Renal cortex interstitium (tissue), 11 donors: ENCODE measurements at regions not wholly inside any gene's neighbourhood (a gene's known extent, or its start where the extent isn't known, plus 50 kb on each side); places are given as distances from the start of the nearest gene placed in this dataset.
"Not testable (repeated sequence)": the region's sequence is repeated elsewhere in the genome, so short reads cannot be mapped to it uniquely, and the experiment has no call there.

ENCODE experiments used
- DNase-seq, 11 donors: peaks; one replicate each; pipeline ENCODE4 v3.0.0-alpha.2; 2013; ENCODE audit warnings: low read depth in 9 of 11, low spot score in 4 of 11; ENCODE audit errors: extremely low read depth in 1 of 11

- DNase-seq: no peak
These were observed 777.6 kb upstream of the DIAPH2 start for GRCh38 chrX:95907081-95907480.

GRCh38 chrX:95911062-95911461, 773.6 kb upstream of the DIAPH2 start:
- no peak for DNase-seq

GRCh38 chrX:95919605-95920004, 765.0 kb upstream of the DIAPH2 start:
- DNase-seq: no peak

- DNase-seq: no peak
These were observed 739.1 kb upstream of the DIAPH2 start for GRCh38 chrX:95945528-95945927.

GRCh38 chrX:95949588-95949987, 735.1 kb upstream of the DIAPH2 start:
- DNase-seq: no peak

GRCh38 chrX:95950679-95951078, 734.0 kb upstream of the DIAPH2 start:
- no peak for DNase-seq

- DNase-seq: peak in 4 of 11 donors; percentile 1 to 8 (median 4)
These were observed 731.1 kb upstream of the DIAPH2 start for GRCh38 chrX:95953564-95953963.

GRCh38 chrX:95956745-95957144, 727.9 kb upstream of the DIAPH2 start:
- no peak for DNase-seq

- not testable (repeated sequence) for DNase-seq
These were observed 711.1 kb upstream of the DIAPH2 start for GRCh38 chrX:95973456-95974095.

- DNase-seq: no peak
These were observed 710.6 kb upstream of the DIAPH2 start for GRCh38 chrX:95974096-95974470.

- DNase-seq: no peak
These were observed 709.8 kb upstream of the DIAPH2 start for GRCh38 chrX:95974890-95975289.

- no peak for DNase-seq
These were observed 689.1 kb upstream of the DIAPH2 start for GRCh38 chrX:95995583-95995982.

GRCh38 chrX:95996294-95996693, 688.3 kb upstream of the DIAPH2 start:
- DNase-seq: no peak

- DNase-seq: no peak
These were observed 682.2 kb upstream of the DIAPH2 start for GRCh38 chrX:96002431-96002830.

GRCh38 chrX:96004386-96004785, 680.3 kb upstream of the DIAPH2 start:
- no peak for DNase-seq

GRCh38 chrX:96006281-96006680, 678.4 kb upstream of the DIAPH2 start:
- no peak for DNase-seq

- DNase-seq: no peak
These were observed 657.2 kb upstream of the DIAPH2 start for GRCh38 chrX:96027407-96027806.

- no peak for DNase-seq
These were observed 632.6 kb upstream of the DIAPH2 start for GRCh38 chrX:96052078-96052477.

- DNase-seq: no peak
These were observed 602.8 kb upstream of the DIAPH2 start for GRCh38 chrX:96081891-96082290.

- DNase-seq: no peak
These were observed 590.0 kb upstream of the DIAPH2 start for GRCh38 chrX:96094616-96095015.

- no peak for DNase-seq
These were observed 586.2 kb upstream of the DIAPH2 start for GRCh38 chrX:96098471-96098870.

- no peak for DNase-seq
These were observed 581.6 kb upstream of the DIAPH2 start for GRCh38 chrX:96102997-96103396.
